Upper lobe of right lung (tissue), 1 donor: ENCODE measurements at regions not wholly inside any gene's neighbourhood (a gene's known extent, or its start where the extent isn't known, plus 50 kb on each side); places are given as distances from the start of the nearest gene placed in this dataset.

ENCODE experiments used
- ATAC-seq: fragments of 200-7000 bp; cut with Tn5 transposase; one replicate; pipeline ENCODE4 v1.9.1; 2020; ENCODE audit warnings: mild to moderate bottlenecking, moderate library complexity
- DNase-seq: peaks from one replicate; pipeline ENCODE4 v3.0.0-alpha.2; 2020
- H3K27ac ChIP-seq: fragments of 200-600 bp; one replicate; pipeline ENCODE4 v1.8.0; 2022
- H3K27me3 ChIP-seq: fragments of 200-600 bp; one replicate; pipeline ENCODE4 v1.8.0; 2022; ENCODE audit warnings: mild to moderate bottlenecking
- H3K36me3 ChIP-seq: fragments of 200-600 bp; one replicate; pipeline ENCODE4 v1.8.0; 2022
- H3K4me1 ChIP-seq: fragments of 200-600 bp; one replicate; pipeline ENCODE4 v1.8.0; 2022
- H3K4me3 ChIP-seq: fragments of 200-600 bp; one replicate; pipeline ENCODE4 v1.8.0; 2022; ENCODE audit warnings: mild to moderate bottlenecking
- H3K9me3 ChIP-seq: fragments of 200-600 bp; one replicate; pipeline ENCODE4 v1.8.0; 2022
- CTCF ChIP-seq: fragments of 200-600 bp; IDR thresholded peaks from one replicate; pipeline ENCODE4 v1.8.0; 2022; ENCODE audit warnings: antibody characterized with exemption
- intact Hi-C: fragments of 100-400 bp; cut with DNase I; formaldehyde crosslinking; loops from one replicate; pipeline ENCODE4 v1.11.0; 2022
- donor health status: DM: no; HTN: yes; CAD: no; lungs with severe emphysema.

DNA sequence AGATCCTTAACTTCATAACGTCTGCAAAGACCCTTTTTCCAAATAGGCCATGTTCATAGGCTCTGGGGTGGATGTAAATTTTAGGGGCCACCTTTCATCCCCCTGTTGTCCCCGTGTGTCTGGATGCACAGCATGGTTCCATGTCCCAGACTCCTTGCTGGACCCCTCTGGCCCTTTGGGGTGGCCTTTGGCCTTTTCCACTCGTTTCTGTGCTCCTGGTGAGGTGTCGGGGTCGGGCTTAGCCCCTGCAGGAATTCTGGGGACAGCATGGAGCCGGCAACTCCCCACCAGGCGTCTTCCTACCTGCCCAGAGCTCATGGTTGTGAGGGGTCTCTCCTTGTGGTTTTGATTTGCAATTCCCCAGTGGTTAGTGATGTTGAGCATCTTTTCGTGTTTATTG lies 183.5 kb downstream of the SEC14L1 start:
- H3K4me1 ChIP-seq = peaks cover 66% of the 10 kb centered on the region
- ATAC-seq (no peak), DNase-seq (peak; percentile 53)
- intact Hi-C loops = no loop called here
- H3K9me3 ChIP-seq = no peaks in the 10 kb centered on the region
- peak overlapping the region; percentile 85 for H3K27ac ChIP-seq
- no peak for TF ChIP-seq CTCF
- no peak overlapping the region for H3K4me3 ChIP-seq
- no peaks in the 10 kb centered on the region for H3K27me3 ChIP-seq
- H3K36me3 ChIP-seq = no peaks in the 10 kb centered on the region

DNA sequence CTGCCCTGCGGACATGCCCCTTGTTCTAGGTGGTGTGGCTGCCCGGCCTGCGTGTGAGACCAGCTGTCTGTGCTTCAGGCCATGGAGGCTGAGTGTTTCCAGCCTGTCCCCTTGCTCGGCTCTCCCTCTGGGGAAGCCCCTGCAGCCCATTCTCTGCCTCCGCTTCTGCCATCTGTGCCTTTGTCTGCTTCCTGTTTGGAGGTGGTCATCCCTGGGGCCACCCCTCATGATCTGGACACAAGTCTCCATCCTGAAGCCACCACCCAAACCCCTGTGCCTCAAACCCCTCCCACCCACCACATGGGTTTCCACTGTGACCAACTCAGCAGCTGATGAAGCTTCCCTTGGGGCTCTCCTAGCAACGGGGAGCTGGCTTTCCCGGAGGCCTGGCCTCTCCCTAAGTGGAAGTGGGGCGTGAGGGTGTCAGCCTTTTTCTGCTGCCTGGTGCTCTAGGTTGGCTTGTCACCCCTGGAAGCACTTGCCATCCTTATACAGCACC lies 184.9 kb downstream of the SEC14L1 start:
- no peaks in the 10 kb centered on the region for H3K36me3 ChIP-seq
- no peak overlapping the region for H3K4me3 ChIP-seq
- intact Hi-C loops = loop anchor here (5.0 kb wide), 1 partner anchor 167 kb away; no protein-coding TSS in a partner anchor
- H3K27ac ChIP-seq = peak overlapping the region; percentile 85
- no peaks in the 10 kb centered on the region for H3K27me3 ChIP-seq
- DNase-seq = peak; percentile 63
- TF ChIP-seq CTCF = no peak
- ATAC-seq = no peak
- H3K4me1 ChIP-seq = peaks cover 53% of the 10 kb centered on the region
- H3K9me3 ChIP-seq = no peaks in the 10 kb centered on the region

DNA sequence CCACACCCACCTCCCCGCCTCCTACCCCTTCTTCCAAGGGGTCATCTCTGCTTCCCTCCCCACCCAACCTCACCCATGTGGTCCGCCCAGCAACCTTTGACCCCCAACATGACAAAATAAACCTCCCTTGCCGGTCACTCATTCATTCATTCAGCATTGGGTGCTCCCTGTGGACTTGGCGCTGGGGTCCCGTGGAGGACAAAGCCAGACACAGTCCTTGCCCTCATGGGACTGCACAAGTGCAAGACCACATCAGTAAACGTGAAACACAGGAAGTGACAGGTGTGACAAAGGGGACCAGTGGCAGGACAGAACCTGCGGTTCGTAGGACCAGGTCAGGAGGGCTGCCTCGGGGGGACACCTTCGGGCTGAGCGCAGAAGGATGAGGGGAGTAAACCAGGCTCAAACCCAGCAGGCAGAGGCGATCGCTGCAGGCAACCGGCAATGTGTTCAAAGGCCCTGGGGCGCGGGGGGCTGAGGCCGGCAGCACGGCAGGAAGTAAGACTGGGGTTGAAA lies 185.4 kb downstream of the SEC14L1 start:
- intact Hi-C loops = loop anchor here (5.0 kb wide), 1 partner anchor 166 kb away; no protein-coding TSS in a partner anchor
- H3K27me3 ChIP-seq = no peaks in the 10 kb centered on the region
- H3K27ac ChIP-seq = peak overlapping the region; percentile 85
- H3K4me3 ChIP-seq = no peak overlapping the region
- no peak for TF ChIP-seq CTCF
- no peak for ATAC-seq
- peaks cover 50% of the 10 kb centered on the region for H3K4me1 ChIP-seq
- H3K9me3 ChIP-seq = no peaks in the 10 kb centered on the region
- H3K36me3 ChIP-seq = no peaks in the 10 kb centered on the region
- peak; percentile 56 for DNase-seq

GRCh38 chr17:77326636-77327035 lies 185.9 kb downstream of the SEC14L1 start:
- H3K4me3 ChIP-seq = no peak overlapping the region
- no peaks in the 10 kb centered on the region for H3K27me3 ChIP-seq
- H3K4me1 ChIP-seq = peaks cover 50% of the 10 kb centered on the region
- DNase-seq = peak; percentile 25
- intact Hi-C loops = loop anchor here (5.0 kb wide), 1 partner anchor 166 kb away; no protein-coding TSS in a partner anchor
- no peak for ATAC-seq
- H3K9me3 ChIP-seq = no peaks in the 10 kb centered on the region
- TF ChIP-seq CTCF = no peak
- no peaks in the 10 kb centered on the region for H3K36me3 ChIP-seq
- H3K27ac ChIP-seq = no peak overlapping the region

DNA sequence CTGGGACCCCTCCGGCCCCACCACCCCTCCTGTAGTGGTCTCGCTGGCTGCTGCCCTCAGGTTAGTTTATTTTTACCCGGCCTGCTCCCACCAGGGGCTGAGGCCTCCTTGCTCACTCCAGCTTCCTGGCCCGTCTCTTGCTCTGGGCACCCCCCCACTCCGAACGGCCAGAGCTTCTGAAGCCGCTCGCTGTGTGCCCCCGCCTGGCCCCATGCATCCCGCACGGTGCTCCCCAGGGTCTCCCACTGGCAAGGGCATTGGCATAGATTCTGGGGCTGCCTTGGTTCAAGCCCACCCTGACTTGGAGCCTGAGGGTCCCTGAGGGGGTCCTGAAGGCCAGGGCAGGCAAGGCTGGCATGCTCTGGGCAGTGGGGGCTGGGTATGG lies 186.4 kb downstream of the SEC14L1 start:
- TF ChIP-seq CTCF = no peak
- Histone ChIP-seq H3K36me3 (no peaks in the 10 kb centered on the region), H3K4me1 (peaks cover 48% of the 10 kb centered on the region), H3K27ac (no peak overlapping the region), H3K4me3 (no peak overlapping the region), H3K27me3 (no peaks in the 10 kb centered on the region), H3K9me3 (no peaks in the 10 kb centered on the region)
- peak; percentile 54 for DNase-seq
- intact Hi-C loops = loop anchor here (5.0 kb wide), 1 partner anchor 165 kb away; no protein-coding TSS in a partner anchor
- ATAC-seq = no peak
